ENCODE measurements at regions not wholly inside any gene's neighbourhood (a gene's known extent, or its start where the extent isn't known, plus 50 kb on each side); places are given as distances from the start of the nearest gene placed in this dataset.

DNA sequence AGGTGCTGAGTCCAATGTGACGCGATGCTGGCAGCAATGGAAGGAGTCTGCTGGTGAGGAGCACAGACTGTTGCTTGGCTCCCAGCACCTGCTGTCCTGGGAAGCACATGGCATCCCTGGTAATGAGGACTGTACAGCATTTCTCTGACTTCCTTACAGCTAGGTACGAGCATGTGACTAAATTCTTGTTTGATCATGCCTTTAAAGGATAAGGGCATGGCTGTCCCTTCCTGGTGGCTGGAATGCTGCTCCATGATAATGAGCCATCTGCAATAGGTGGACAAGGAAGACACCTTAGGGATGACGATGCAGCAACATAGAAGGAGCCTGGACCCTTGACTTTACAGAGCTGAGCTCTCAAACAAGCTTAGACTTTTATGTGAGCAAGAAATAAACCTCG lies 278.0 kb upstream of the SPRED2 start:
- TF ChIP-seq, protein P1, sequence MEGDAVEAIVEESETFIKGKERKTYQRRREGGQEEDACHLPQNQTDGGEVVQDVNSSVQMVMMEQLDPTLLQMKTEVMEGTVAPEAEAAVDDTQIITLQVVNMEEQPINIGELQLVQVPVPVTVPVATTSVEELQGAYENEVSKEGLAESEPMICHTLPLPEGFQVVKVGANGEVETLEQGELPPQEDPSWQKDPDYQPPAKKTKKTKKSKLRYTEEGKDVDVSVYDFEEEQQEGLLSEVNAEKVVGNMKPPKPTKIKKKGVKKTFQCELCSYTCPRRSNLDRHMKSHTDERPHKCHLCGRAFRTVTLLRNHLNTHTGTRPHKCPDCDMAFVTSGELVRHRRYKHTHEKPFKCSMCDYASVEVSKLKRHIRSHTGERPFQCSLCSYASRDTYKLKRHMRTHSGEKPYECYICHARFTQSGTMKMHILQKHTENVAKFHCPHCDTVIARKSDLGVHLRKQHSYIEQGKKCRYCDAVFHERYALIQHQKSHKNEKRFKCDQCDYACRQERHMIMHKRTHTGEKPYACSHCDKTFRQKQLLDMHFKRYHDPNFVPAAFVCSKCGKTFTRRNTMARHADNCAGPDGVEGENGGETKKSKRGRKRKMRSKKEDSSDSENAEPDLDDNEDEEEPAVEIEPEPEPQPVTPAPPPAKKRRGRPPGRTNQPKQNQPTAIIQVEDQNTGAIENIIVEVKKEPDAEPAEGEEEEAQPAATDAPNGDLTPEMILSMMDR (IDR thresholded peaks at IDR 0.05; ENCODE audit: insufficient read depth, low read length, poor library complexity, severe bottlenecking) = no peak
- DNase-seq (ENCODE audit: low read depth) = no peak
- Histone ChIP-seq H3K27me3 (ENCODE audit: control insufficient read depth, insufficient read depth, low read length) (no peaks in the 10 kb centered on the region), H3K4me3 (ENCODE audit: low read depth, low read length) (no peak overlapping the region), H3K36me3 (ENCODE audit: control insufficient read depth, insufficient read depth, low read length) (no peaks in the 10 kb centered on the region)

DNA sequence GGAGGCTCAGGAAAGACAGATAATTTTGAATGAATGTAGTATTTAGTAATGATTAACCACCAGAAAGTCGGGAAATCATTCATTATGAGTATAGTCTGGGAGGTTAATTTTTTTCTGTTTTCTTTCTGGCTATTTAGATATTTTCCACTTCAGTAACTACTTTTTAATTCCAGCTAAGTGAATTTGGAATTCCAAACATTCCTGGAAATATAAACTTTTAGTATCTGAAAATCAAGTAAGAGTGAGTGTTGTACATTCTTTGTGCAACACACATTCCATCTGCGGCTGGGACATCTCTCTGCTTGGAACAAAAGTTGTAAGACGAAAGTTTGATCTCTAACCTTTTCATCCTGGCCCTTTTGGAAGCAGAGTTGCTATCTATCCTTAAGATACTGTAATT lies 275.7 kb upstream of the SPRED2 start:
- peak; percentile 18 for DNase-seq (ENCODE audit: low read depth)
- TF ChIP-seq, protein P1 (IDR thresholded peaks at IDR 0.05; ENCODE audit: insufficient read depth, low read length, poor library complexity, severe bottlenecking) = no peak
- no peak overlapping the region for H3K4me3 ChIP-seq (ENCODE audit: low read depth, low read length)
- no peaks in the 10 kb centered on the region for H3K27me3 ChIP-seq (ENCODE audit: control insufficient read depth, insufficient read depth, low read length)
- no peaks in the 10 kb centered on the region for H3K36me3 ChIP-seq (ENCODE audit: control insufficient read depth, insufficient read depth, low read length)

DNA sequence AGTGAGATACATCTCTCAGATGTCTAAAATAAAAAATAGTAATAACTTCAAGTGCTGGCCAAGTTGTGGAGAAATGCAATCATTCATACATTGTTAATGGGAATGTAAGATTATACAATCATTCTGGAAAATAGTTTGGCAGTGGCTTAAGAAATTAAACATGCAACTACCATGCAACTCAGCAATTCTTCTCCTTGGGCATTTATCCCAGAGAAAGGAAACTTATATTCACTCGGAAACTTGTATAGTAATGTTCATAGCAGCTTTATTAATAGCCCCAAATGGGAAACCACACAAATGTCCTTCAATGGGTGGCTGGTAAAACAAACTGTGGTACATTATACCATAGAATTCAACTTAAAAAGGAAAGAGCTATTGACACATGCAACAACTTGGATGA lies 274.0 kb upstream of the SPRED2 start:
- Histone ChIP-seq H3K27me3 (ENCODE audit: control insufficient read depth, insufficient read depth, low read length) (no peaks in the 10 kb centered on the region), H3K36me3 (ENCODE audit: control insufficient read depth, insufficient read depth, low read length) (no peaks in the 10 kb centered on the region), H3K4me3 (ENCODE audit: low read depth, low read length) (no peak overlapping the region)
- DNase-seq (ENCODE audit: low read depth) = no peak
- TF ChIP-seq, protein P1 (IDR thresholded peaks at IDR 0.05; ENCODE audit: insufficient read depth, low read length, poor library complexity, severe bottlenecking) = no peak

DNA sequence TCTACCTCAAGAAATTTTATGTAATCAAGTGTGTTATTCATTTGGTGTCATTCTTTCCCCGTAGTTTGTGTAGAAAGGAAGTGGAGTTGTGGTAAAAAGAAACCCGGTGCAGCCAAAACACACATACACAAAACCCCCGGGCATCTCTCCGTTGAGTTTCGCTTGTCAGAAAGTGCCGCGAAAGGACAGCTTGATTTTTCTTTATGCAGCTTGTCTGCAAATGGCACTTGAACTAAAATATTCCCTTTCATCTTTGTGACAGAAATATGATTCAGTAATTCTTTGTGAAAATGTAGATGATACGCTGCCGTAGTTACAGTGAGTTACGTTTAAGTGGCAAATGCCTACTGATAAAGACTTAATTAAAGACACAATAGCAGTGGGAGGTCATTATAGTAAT lies 268.8 kb upstream of the SPRED2 start:
- TF ChIP-seq, protein P1 (IDR thresholded peaks at IDR 0.05; ENCODE audit: insufficient read depth, low read length, poor library complexity, severe bottlenecking) = no peak
- H3K36me3 ChIP-seq (ENCODE audit: control insufficient read depth, insufficient read depth, low read length) = no peaks in the 10 kb centered on the region

DNA sequence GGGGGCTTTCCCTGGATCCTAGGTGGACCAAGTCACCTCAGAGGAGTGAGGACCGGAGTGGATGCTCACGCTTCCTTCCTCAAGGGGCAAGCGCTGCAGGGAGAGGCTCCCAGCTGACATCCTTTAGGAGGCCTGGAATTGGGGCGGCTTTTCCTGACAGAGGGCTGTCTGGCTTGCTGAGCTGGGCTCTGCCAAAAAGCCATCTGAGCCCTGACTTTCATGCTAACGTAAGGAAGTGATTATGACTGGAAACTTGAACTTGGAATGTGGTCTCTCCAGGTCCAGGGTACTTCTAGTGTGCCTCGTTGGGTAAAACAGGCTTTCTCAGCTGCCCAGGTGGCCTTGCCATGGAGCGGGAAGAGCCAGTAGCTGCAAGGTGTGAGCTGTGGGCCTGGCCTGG lies 268.3 kb upstream of the SPRED2 start:
- H3K27me3 ChIP-seq (ENCODE audit: control insufficient read depth, insufficient read depth, low read length) = no peaks in the 10 kb centered on the region
- TF ChIP-seq, protein P1 (IDR thresholded peaks at IDR 0.05; ENCODE audit: insufficient read depth, low read length, poor library complexity, severe bottlenecking) = no peak
- DNase-seq (ENCODE audit: low read depth) = no peak
- H3K36me3 ChIP-seq (ENCODE audit: control insufficient read depth, insufficient read depth, low read length) = no peaks in the 10 kb centered on the region
- no peak overlapping the region for H3K4me3 ChIP-seq (ENCODE audit: low read depth, low read length)

More for the DNA sequence above, 268.8 kb upstream of the SPRED2 start:
- Histone ChIP-seq H3K27me3 (ENCODE audit: control insufficient read depth, insufficient read depth, low read length) (no peaks in the 10 kb centered on the region), H3K4me3 (ENCODE audit: low read depth, low read length) (no peak overlapping the region)
- DNase-seq (ENCODE audit: low read depth) = no peak

DNA sequence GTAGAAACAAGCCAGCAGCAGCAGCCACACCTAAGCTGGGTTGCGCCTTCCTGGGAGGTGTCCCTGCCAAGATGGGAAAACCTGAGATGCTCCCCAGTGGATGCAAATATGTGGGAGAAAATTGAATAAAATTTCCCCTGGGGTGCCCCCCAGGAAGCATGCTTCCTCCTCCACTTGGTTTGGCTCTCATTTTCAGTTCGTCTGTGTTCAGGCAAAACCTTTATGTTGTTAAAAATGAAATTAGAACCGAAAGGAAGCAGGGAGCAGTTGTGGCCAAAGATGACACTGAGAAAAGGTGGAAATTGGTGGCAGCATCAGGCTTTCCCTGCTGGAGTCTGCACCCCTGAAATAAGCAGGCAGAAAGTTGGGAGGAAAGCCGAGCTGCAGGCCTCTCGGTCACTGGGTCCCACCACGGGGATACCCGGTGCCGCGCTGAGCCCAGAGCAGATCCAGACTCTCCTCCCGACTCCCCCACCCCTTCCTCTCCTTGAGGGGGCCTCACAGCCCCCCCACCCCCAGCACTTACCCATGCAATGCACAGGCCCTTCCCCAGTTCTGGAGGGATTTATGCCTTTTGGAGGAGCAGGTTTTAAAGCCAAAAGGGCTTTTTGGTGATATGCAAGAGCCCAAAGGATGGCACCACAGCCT lies 267.7 kb upstream of the SPRED2 start:
- Histone ChIP-seq H3K36me3 (ENCODE audit: control insufficient read depth, insufficient read depth, low read length) (no peaks in the 10 kb centered on the region), H3K27me3 (ENCODE audit: control insufficient read depth, insufficient read depth, low read length) (no peaks in the 10 kb centered on the region)
- TF ChIP-seq, protein P1 (IDR thresholded peaks at IDR 0.05; ENCODE audit: insufficient read depth, low read length, poor library complexity, severe bottlenecking) = no peak

More for the DNA sequence above, 267.7 kb upstream of the SPRED2 start:
- no peak for DNase-seq (ENCODE audit: low read depth)
- no peak overlapping the region for H3K4me3 ChIP-seq (ENCODE audit: low read depth, low read length)

Measured in kidney epithelial cell (primary cell).